Cardiac septum (tissue), 1 donor: ENCODE measurements at regions not wholly inside any gene's neighbourhood (a gene's known extent, or its start where the extent isn't known, plus 50 kb on each side); places are given as distances from the start of the nearest gene placed in this dataset.
"Not testable (repeated sequence)": the region's sequence is repeated elsewhere in the genome, so short reads cannot be mapped to it uniquely, and the experiment has no call there.

Experiments used
- DNase-seq: peaks from one replicate; pipeline ENCODE4 v3.0.0-alpha.2; 2020; ENCODE audit warnings: low spot score
- intact Hi-C: fragments of 100-400 bp; cut with DNase I; formaldehyde crosslinking; loops from one replicate; pipeline ENCODE4 v1.14.0; 2022
- donor health status: DM: no; HTN: no; CAD: no.

- intact Hi-C loops = no loop called here
Observed at GRCh38 chr6:141906569-141907080, 226.1 kb upstream of the GJE1 start.

GRCh38 chr6:141890661-141891060 is 242.1 kb upstream of the GJE1 start:
- intact Hi-C loops = no loop called here
- no peak for DNase-seq

More at GRCh38 chr6:141906569-141907080, 226.1 kb upstream of the GJE1 start:
- DNase-seq = no peak

GRCh38 chr6:141884850-141885249 is 247.9 kb upstream of the GJE1 start:
- intact Hi-C loops = no loop called here
- no peak for DNase-seq

GRCh38 chr6:141878686-141879085 is 254.0 kb upstream of the GJE1 start:
- intact Hi-C loops = no loop called here
- DNase-seq = no peak

GRCh38 chr6:141877275-141877983 is 255.3 kb upstream of the GJE1 start:
- intact Hi-C loops = no loop called here

GRCh38 chr6:141874930-141875602 is 257.7 kb upstream of the GJE1 start:
- intact Hi-C loops = no loop called here
- DNase-seq = no peak

More at GRCh38 chr6:141877275-141877983, 255.3 kb upstream of the GJE1 start:
- DNase-seq = no peak

GRCh38 chr6:141869509-141869908 is 263.2 kb upstream of the GJE1 start:
- DNase-seq, intact Hi-C loops: not testable (repeated sequence)

GRCh38 chr6:141867767-141868166 is 265.0 kb upstream of the GJE1 start:
- intact Hi-C loops = no loop called here
- DNase-seq = no peak

- intact Hi-C loops = no loop called here
- no peak for DNase-seq
Observed at GRCh38 chr6:141866731-141867497, 265.8 kb upstream of the GJE1 start.

GRCh38 chr6:141851063-141851462 is 281.7 kb upstream of the GJE1 start:
- intact Hi-C loops = no loop called here
- no peak for DNase-seq

- intact Hi-C loops = no loop called here
- DNase-seq = no peak
Observed at GRCh38 chr6:141848029-141848890, 284.5 kb upstream of the GJE1 start.

GRCh38 chr6:141846639-141847038 is 286.1 kb upstream of the GJE1 start:
- no peak for DNase-seq
- intact Hi-C loops = no loop called here

GRCh38 chr6:141843178-141843834 is 289.4 kb upstream of the GJE1 start:
- intact Hi-C loops = no loop called here
- no peak for DNase-seq

- DNase-seq = no peak
- intact Hi-C loops = no loop called here
Observed at GRCh38 chr6:141833001-141833655, 299.6 kb upstream of the GJE1 start.

- no peak for DNase-seq
- intact Hi-C loops = no loop called here
Observed at GRCh38 chr6:141830530-141830929, 302.2 kb upstream of the GJE1 start.

- no peak for DNase-seq
- intact Hi-C loops = no loop called here
Observed at GRCh38 chr6:141829566-141830360, 303.0 kb upstream of the GJE1 start.

GRCh38 chr6:141824350-141824749 is 308.4 kb upstream of the GJE1 start:
- intact Hi-C loops = no loop called here
- no peak for DNase-seq

GRCh38 chr6:141815039-141815438 is 317.7 kb upstream of the GJE1 start:
- DNase-seq, intact Hi-C loops: not testable (repeated sequence)
